H1 (cell line): ENCODE measurements at regions not wholly inside any gene's neighbourhood (a gene's known extent, or its start where the extent isn't known, plus 50 kb on each side); places are given as distances from the start of the nearest gene placed in this dataset.

Experiments used
- CHD1 ChIP-seq: IDR thresholded peaks from 2 replicates; pipeline ENCODE4 v1.6.1; 2012; ENCODE audit warnings: low read depth, low read length, improper control_type of control experiment
- SP2 ChIP-seq: IDR thresholded peaks from 2 replicates; pipeline ENCODE4 v1.6.1; 2012; ENCODE audit warnings: mild to moderate bottlenecking, low read length, inconsistent platforms

DNA sequence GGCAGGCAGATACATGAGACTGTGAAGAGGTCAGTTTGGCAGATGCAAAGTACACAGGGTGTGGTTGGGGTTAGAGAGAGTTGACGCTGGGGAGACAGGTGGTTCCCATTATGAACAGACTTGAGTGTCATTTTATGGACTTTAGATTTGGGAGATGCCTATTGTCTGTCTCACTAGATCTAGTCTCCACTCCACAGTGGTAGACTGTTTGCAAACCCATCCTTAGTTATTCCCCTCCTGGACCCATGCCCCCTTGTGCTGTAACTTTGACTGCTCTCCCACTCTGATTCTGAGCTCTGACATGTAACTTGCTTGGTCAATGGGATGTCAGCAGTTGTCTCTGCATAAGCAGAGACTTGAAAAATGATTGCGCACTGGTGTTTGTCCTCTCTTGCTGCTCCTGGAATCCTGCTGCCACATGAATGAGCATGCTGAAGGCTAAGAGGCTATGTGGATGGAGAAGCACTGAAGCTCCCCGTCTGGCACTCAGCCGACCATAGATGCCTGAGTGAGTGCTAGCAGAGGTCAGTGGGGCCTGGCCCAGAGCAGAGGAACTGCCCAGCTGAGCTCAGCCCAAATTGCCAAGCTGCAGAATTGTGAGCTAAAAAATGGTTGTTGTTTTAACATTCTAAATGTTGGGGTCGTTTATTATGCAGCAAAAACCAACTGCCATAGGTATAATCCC, 88.2 kb downstream of the FAM43A start (continued):
- TF ChIP-seq CHD1 = no peak
- no peak for TF ChIP-seq SP2
